ENCODE measurements at regions not wholly inside any gene's neighbourhood (a gene's known extent, or its start where the extent isn't known, plus 50 kb on each side); places are given as distances from the start of the nearest gene placed in this dataset.
"Not testable (repeated sequence)": the region's sequence is repeated elsewhere in the genome, so short reads cannot be mapped to it uniquely, and the experiment has no call there.

- H3K4me1 Mint-ChIP-seq (ENCODE audit: low read depth, unreplicated experiment): no peaks in the 10 kb centered on the region
- peaks cover 5% of the 10 kb centered on the region for H3K9me3 ChIP-seq (ENCODE audit: insufficient read depth, low read depth, low read length)
- H3K27me3 Mint-ChIP-seq (ENCODE audit: low read depth, unreplicated experiment): peaks cover 60% of the 10 kb centered on the region
- no peaks in the 10 kb centered on the region for H3K79me2 ChIP-seq (ENCODE audit: insufficient read depth, low read length)
- no peaks in the 10 kb centered on the region for H3K36me3 Mint-ChIP-seq (ENCODE audit: low read depth, unreplicated experiment)
- no peaks in the 10 kb centered on the region for H3K36me3 ChIP-seq (ENCODE audit: insufficient read depth, low read length)
- peaks cover 24% of the 10 kb centered on the region for H3K27me3 ChIP-seq (ENCODE audit: insufficient read depth, low read length)
- H3K4me3 Mint-ChIP-seq (ENCODE audit: unreplicated experiment): no peak overlapping the region
- no peak overlapping the region for H3K27ac ChIP-seq (ENCODE audit: low read depth, low read length)
- H3K4me3 ChIP-seq (ENCODE audit: insufficient read depth, low read depth, low read length): no peak overlapping the region
- TF ChIP-seq, protein P1, sequence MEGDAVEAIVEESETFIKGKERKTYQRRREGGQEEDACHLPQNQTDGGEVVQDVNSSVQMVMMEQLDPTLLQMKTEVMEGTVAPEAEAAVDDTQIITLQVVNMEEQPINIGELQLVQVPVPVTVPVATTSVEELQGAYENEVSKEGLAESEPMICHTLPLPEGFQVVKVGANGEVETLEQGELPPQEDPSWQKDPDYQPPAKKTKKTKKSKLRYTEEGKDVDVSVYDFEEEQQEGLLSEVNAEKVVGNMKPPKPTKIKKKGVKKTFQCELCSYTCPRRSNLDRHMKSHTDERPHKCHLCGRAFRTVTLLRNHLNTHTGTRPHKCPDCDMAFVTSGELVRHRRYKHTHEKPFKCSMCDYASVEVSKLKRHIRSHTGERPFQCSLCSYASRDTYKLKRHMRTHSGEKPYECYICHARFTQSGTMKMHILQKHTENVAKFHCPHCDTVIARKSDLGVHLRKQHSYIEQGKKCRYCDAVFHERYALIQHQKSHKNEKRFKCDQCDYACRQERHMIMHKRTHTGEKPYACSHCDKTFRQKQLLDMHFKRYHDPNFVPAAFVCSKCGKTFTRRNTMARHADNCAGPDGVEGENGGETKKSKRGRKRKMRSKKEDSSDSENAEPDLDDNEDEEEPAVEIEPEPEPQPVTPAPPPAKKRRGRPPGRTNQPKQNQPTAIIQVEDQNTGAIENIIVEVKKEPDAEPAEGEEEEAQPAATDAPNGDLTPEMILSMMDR (IDR thresholded peaks at IDR 0.05; ENCODE audit: insufficient read depth, low read depth, low read length): no peak
- no peak for TF ChIP-seq EZH2 (IDR thresholded peaks at IDR 0.05; ENCODE audit: insufficient read depth, low read length)
- no peaks in the 10 kb centered on the region for H4K20me1 ChIP-seq (ENCODE audit: insufficient read depth, low read length)
- no peak overlapping the region for H2AFZ ChIP-seq (ENCODE audit: low read depth, low read length)
- no peak overlapping the region for H3K4me2 ChIP-seq (ENCODE audit: low read length)
- no peaks in the 10 kb centered on the region for H3K9me3 Mint-ChIP-seq (ENCODE audit: unreplicated experiment)
- H3K9ac ChIP-seq (ENCODE audit: low read length): no peak overlapping the region
- DNase-seq (ENCODE audit: low read depth) (no peak), FAIRE-seq (no peak)
- H3K4me1 ChIP-seq (ENCODE audit: insufficient read depth, low read length): peaks cover 6% of the 10 kb centered on the region
- no peak overlapping the region for H3K27ac Mint-ChIP-seq (ENCODE audit: unreplicated experiment)
Observed at GRCh38 chr5:154601014-154601413, 123.0 kb upstream of the HAND1 start.

GRCh38 chr5:154598021-154598420 lies 120.0 kb upstream of the HAND1 start:
- Mint-ChIP-seq H3K27me3 (ENCODE audit: low read depth, unreplicated experiment) (peaks cover 36% of the 10 kb centered on the region), H3K4me1 (ENCODE audit: low read depth, unreplicated experiment) (no peaks in the 10 kb centered on the region), H3K4me3 (ENCODE audit: unreplicated experiment) (no peak overlapping the region), H3K27ac (ENCODE audit: unreplicated experiment) (no peak overlapping the region), H3K36me3 (ENCODE audit: low read depth, unreplicated experiment) (no peaks in the 10 kb centered on the region), H3K9me3 (ENCODE audit: unreplicated experiment) (no peaks in the 10 kb centered on the region)
- DNase-seq (ENCODE audit: low read depth) (no peak), FAIRE-seq (no peak)
- Histone ChIP-seq H3K9ac (ENCODE audit: low read length) (no peak overlapping the region), H3K9me3 (ENCODE audit: insufficient read depth, low read depth, low read length) (peaks cover 5% of the 10 kb centered on the region), H3K4me2 (ENCODE audit: low read length) (no peak overlapping the region), H3K4me3 (ENCODE audit: insufficient read depth, low read depth, low read length) (no peak overlapping the region), H3K27me3 (ENCODE audit: insufficient read depth, low read length) (peaks cover 12% of the 10 kb centered on the region), H3K4me1 (ENCODE audit: insufficient read depth, low read length) (no peaks in the 10 kb centered on the region), H2AFZ (ENCODE audit: low read depth, low read length) (no peak overlapping the region), H3K36me3 (ENCODE audit: insufficient read depth, low read length) (no peaks in the 10 kb centered on the region), H4K20me1 (ENCODE audit: insufficient read depth, low read length) (no peaks in the 10 kb centered on the region), H3K79me2 (ENCODE audit: insufficient read depth, low read length) (no peaks in the 10 kb centered on the region), H3K27ac (ENCODE audit: low read depth, low read length) (no peak overlapping the region)
- TF ChIP-seq, protein P1 (IDR thresholded peaks at IDR 0.05; ENCODE audit: insufficient read depth, low read depth, low read length): no peak
- TF ChIP-seq EZH2 (IDR thresholded peaks at IDR 0.05; ENCODE audit: insufficient read depth, low read length): no peak

DNA sequence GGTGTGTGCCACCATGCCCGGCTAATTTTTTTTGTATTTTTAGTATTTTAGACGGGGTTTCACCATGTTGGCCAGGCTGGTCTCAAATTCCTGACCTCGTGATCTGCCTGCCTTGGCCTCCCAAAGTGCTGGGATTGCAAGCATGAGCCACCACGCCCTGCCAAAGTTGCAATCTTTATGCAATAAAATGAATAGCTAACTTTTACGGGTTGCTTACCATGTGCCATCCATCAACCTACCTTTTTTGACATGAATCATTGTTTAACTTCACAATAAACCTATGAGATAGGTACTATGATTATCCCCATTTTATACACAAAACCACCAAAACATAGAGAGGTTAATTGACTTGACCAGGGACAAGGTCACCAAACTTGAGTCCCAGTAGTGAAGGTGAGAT lies 118.8 kb upstream of the HAND1 start:
- FAIRE-seq: not testable (repeated sequence)

More for the DNA sequence above, 118.8 kb upstream of the HAND1 start:
- not testable (repeated sequence) for H3K4me1 Mint-ChIP-seq (ENCODE audit: low read depth, unreplicated experiment); H3K27ac ChIP-seq (ENCODE audit: low read depth, low read length); H3K36me3 ChIP-seq (ENCODE audit: insufficient read depth, low read length); H3K4me2 ChIP-seq (ENCODE audit: low read length); H3K4me1 ChIP-seq (ENCODE audit: insufficient read depth, low read length); DNase-seq (ENCODE audit: low read depth); H3K27ac Mint-ChIP-seq (ENCODE audit: unreplicated experiment); H3K36me3 Mint-ChIP-seq (ENCODE audit: low read depth, unreplicated experiment); H2AFZ ChIP-seq (ENCODE audit: low read depth, low read length); H4K20me1 ChIP-seq (ENCODE audit: insufficient read depth, low read length); H3K79me2 ChIP-seq (ENCODE audit: insufficient read depth, low read length); H3K9ac ChIP-seq (ENCODE audit: low read length); H3K9me3 ChIP-seq (ENCODE audit: insufficient read depth, low read depth, low read length); H3K27me3 ChIP-seq (ENCODE audit: insufficient read depth, low read length); H3K9me3 Mint-ChIP-seq (ENCODE audit: unreplicated experiment); H3K4me3 Mint-ChIP-seq (ENCODE audit: unreplicated experiment); H3K4me3 ChIP-seq (ENCODE audit: insufficient read depth, low read depth, low read length)
- H3K27me3 Mint-ChIP-seq (ENCODE audit: low read depth, unreplicated experiment): peaks cover 24% of the 10 kb centered on the region
